SU-DHL-6 (cell line): ENCODE measurements at regions not wholly inside any gene's neighbourhood (a gene's known extent, or its start where the extent isn't known, plus 50 kb on each side); places are given as distances from the start of the nearest gene placed in this dataset.

Source experiments
- EZH2phosphoT487 ChIP-seq: fragments of 200-600 bp; sonication (generic), shearing (Covaris generic); conservative IDR thresholded peaks from 2 replicates; pipeline ENCODE4 v1.6.1; 2018; ENCODE audit warnings: mild to moderate bottlenecking, antibody characterized with exemption, low read length, moderate library complexity, mixed read lengths
- TF ChIP-seq, protein P1 (sequence below): fragments of 200-600 bp; sonication (generic); IDR thresholded peaks from one replicate; pipeline ENCODE4 v1.5.1; 2017; ENCODE audit warnings: antibody characterized with exemption, mild to moderate bottlenecking, low read length, moderate library complexity; ENCODE audit not compliant: insufficient read depth, poor library complexity, severe bottlenecking

DNA sequence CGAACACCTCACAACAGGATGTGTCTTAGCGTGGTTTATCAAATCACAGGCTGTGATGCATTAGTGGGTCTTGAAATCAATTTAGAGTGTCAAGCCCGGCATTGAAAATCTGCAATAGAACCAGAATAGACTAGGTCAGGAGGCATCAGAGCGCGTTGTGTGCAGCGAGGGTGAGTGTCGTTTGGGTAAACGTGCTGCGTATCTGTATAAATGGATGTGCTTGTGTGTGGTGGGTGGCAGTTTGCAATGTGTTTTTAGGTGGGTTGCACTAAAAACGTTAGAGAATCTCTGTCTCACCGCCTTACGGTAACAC is 121.0 kb upstream of the SULF2 start:
- TF ChIP-seq, protein P1, sequence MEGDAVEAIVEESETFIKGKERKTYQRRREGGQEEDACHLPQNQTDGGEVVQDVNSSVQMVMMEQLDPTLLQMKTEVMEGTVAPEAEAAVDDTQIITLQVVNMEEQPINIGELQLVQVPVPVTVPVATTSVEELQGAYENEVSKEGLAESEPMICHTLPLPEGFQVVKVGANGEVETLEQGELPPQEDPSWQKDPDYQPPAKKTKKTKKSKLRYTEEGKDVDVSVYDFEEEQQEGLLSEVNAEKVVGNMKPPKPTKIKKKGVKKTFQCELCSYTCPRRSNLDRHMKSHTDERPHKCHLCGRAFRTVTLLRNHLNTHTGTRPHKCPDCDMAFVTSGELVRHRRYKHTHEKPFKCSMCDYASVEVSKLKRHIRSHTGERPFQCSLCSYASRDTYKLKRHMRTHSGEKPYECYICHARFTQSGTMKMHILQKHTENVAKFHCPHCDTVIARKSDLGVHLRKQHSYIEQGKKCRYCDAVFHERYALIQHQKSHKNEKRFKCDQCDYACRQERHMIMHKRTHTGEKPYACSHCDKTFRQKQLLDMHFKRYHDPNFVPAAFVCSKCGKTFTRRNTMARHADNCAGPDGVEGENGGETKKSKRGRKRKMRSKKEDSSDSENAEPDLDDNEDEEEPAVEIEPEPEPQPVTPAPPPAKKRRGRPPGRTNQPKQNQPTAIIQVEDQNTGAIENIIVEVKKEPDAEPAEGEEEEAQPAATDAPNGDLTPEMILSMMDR = no peak
- no peak for TF ChIP-seq EZH2phosphoT487
